Kidney (tissue), 13 donors: ENCODE measurements at regions not wholly inside any gene's neighbourhood (a gene's known extent, or its start where the extent isn't known, plus 50 kb on each side); places are given as distances from the start of the nearest gene placed in this dataset.

ENCODE experiments used
- DNase-seq, 5 donors: peaks; one replicate each; pipeline ENCODE4 v3.0.0-alpha.2; 2013 to 2020
- FAIRE-seq: peaks from 2 replicates; lab custom pipeline; 2012; peaks lifted over from hg19 to GRCh38; lab: Jason Lieb, UNC
- H3K27ac ChIP-seq, 2 donors: one replicate each; pipeline ENCODE4 v1.7.0; 2013; ENCODE audit warnings: low read depth in 2 of 2, low read length in 2 of 2, inconsistent platforms in 1 of 2
- H3K27me3 ChIP-seq: one replicate; pipeline ENCODE4 v1.7.1; 2013; ENCODE audit warnings: low read length, inconsistent platforms; ENCODE audit not compliant: control insufficient read depth, insufficient read depth
- H3K36me3 ChIP-seq, 3 donors: one replicate each; pipeline versions ENCODE4 v1.7.0 to v1.7.1; 2013; ENCODE audit warnings: low read length in 3 of 3, control low read depth in 1 of 3, inconsistent platforms in 1 of 3; ENCODE audit not compliant: insufficient read depth in 3 of 3, control insufficient read depth in 2 of 3
- H3K4me1 ChIP-seq, 3 donors: one replicate each; pipeline versions ENCODE4 v1.7.0 to v1.7.1; 2013; ENCODE audit warnings: low read length in 3 of 3, inconsistent platforms in 1 of 3, low read depth in 1 of 3; ENCODE audit not compliant: control insufficient read depth in 2 of 3, insufficient read depth in 2 of 3
- H3K4me3 ChIP-seq, 3 donors: one replicate each; pipeline versions ENCODE4 v1.7.0 to v1.8.1; 2013; ENCODE audit warnings: low read length in 3 of 3, control low read depth in 1 of 3, inconsistent platforms in 1 of 3
- H3K9ac ChIP-seq, 3 donors: one replicate each; pipeline versions ENCODE4 v1.7.0 to v1.7.1; 2013; ENCODE audit warnings: low read length in 3 of 3, control low read depth in 1 of 3, inconsistent platforms in 1 of 3
- H3K9me3 ChIP-seq, 3 donors: one replicate each; pipeline versions ENCODE4 v1.7.0 to v1.7.1; 2013; ENCODE audit warnings: low read length in 3 of 3, control low read depth in 1 of 3, inconsistent platforms in 1 of 3; ENCODE audit not compliant: control insufficient read depth in 2 of 3, insufficient read depth in 1 of 3
- intact Hi-C: fragments of 100-400 bp; cut with DNase I; formaldehyde crosslinking; loops from one replicate; pipeline ENCODE4 v1.11.1; 2022
- TF ChIP-seq, protein P1 (sequence below): IDR thresholded peaks from 3 replicates; pipeline ENCODE4 v1.5.1; 2012; ENCODE audit warnings: mild to moderate bottlenecking, moderate library complexity, borderline replicate concordance; ENCODE audit not compliant: insufficient read depth; ENCODE audit errors: extremely low read depth
- donor health status: control.
- donor health status: control.
- donor health status: control.
- donor health status: control.
- donor health status: control.
- donor health status: DM: yes; HTN: yes; CAD: no.
- donor health status: Normal renal cell carcinoma (clear cell type).

DNA sequence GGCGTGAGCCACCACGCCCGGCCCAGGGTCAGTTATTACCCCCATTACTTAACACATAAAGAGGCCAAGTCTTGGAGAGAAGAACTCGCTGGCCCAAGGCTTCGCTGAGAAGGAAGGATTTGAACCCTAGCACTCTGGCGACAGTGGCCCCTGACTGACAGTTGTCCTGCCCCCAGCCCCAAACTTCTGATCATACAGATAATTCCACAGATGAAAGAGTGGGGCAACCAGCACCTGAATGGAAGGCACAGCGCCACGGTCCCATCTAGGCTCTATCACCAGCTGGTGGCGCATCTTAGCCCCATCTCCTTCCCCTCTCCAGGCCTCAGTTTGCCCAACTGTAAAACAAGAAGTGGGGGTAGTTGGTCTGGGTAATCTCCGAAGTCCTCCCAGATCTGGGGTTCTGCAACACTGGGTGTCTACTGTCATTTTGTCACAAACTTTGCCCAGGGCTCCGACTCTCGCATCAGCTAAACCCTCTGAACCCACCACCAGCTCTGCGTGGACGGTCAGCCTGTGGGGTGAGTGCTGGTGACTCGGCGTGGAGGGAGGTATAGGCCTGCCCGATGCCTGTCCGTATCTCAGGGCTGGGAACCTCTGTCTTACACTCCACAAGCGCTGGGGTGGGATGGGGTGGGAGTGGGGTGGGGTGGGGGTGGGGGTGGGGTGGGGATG, 209.3 kb downstream of the C9orf50 start:
- Histone ChIP-seq H3K4me1 (peaks cover 4 to 48% (median 41%) of the 10 kb centered on the region in 3 donors), H3K4me3 (no peak overlapping the region), H3K9me3 (no peaks in the 10 kb centered on the region), H3K36me3 (no peaks in the 10 kb centered on the region), H3K9ac (peak overlapping the region in 1 of 3 donors; percentile 48), H3K27ac (peak overlapping the region; percentile 49 to 55), H3K27me3 (no peaks in the 10 kb centered on the region)
- DNase-seq (peak in 2 of 5 donors; percentile 62 to 75), FAIRE-seq (no peak)
- TF ChIP-seq, protein P1, sequence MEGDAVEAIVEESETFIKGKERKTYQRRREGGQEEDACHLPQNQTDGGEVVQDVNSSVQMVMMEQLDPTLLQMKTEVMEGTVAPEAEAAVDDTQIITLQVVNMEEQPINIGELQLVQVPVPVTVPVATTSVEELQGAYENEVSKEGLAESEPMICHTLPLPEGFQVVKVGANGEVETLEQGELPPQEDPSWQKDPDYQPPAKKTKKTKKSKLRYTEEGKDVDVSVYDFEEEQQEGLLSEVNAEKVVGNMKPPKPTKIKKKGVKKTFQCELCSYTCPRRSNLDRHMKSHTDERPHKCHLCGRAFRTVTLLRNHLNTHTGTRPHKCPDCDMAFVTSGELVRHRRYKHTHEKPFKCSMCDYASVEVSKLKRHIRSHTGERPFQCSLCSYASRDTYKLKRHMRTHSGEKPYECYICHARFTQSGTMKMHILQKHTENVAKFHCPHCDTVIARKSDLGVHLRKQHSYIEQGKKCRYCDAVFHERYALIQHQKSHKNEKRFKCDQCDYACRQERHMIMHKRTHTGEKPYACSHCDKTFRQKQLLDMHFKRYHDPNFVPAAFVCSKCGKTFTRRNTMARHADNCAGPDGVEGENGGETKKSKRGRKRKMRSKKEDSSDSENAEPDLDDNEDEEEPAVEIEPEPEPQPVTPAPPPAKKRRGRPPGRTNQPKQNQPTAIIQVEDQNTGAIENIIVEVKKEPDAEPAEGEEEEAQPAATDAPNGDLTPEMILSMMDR: no peak
- intact Hi-C loops: no loop called here

DNA sequence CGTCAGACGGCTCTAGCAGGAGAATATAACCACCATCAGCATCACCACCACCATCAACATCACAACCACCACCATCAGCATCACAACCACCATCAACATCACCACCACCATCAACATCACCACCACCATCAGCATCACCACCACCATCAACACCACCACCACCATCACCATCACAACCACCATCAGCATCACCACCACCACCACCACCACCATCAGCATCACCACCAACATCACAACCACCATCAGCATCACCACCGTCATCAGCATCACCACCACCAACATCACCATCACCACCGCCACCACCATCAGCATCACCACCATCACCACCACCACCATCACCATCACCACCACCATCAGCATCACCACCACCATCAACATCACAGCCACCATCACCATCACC, 210.7 kb downstream of the C9orf50 start:
- peaks cover 4 to 53% (median 44%) of the 10 kb centered on the region in 3 donors for H3K4me1 ChIP-seq
- H3K9ac ChIP-seq: no peak overlapping the region
- DNase-seq: no peak
- H3K27ac ChIP-seq: no peak overlapping the region
- no peaks in the 10 kb centered on the region for H3K36me3 ChIP-seq
- TF ChIP-seq, protein P1: no peak
- FAIRE-seq: no peak
- no peaks in the 10 kb centered on the region for H3K9me3 ChIP-seq
- no peaks in the 10 kb centered on the region for H3K27me3 ChIP-seq
- intact Hi-C loops: no loop called here
- H3K4me3 ChIP-seq: no peak overlapping the region

DNA sequence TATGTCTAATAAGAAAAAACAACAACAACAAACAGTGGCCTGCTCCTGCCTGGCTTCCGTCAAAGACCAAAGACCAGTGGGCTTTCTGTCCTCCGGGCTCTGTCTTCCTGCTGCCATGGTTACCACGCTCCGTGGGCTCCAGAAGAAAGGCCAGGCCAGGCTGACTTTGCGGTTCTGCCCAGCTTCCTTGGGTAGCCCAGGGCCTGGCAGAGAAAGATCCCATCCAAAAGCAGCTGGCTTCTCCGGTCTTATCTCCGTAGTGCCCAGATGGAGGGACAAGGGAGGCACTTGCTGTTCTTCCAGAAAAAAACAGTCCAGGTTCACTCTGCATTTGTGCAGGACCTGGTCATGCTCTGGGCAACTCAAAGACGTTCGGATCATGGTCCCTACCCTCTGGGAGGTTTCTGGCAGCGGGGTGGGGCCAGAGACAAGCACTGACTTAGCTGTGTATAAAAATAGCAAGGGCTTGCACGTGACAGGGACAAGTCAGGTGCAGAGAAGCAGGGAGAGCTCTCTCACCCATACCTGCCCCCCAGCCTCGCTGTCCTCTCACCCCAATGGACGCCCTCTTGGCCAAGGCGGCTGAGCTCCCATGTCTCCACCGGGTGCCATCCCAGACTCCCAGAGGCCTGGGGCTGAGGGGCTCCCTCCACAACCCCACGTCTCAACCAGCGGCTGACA, 212.2 kb downstream of the C9orf50 start:
- Histone ChIP-seq H3K9me3 (no peaks in the 10 kb centered on the region), H3K36me3 (no peaks in the 10 kb centered on the region), H3K9ac (peak overlapping the region in 2 of 3 donors; percentile 53 to 78), H3K27me3 (no peaks in the 10 kb centered on the region), H3K4me1 (peaks cover 4 to 45% (median 34%) of the 10 kb centered on the region in 3 donors), H3K27ac (peak overlapping the region; percentile 92 to 96), H3K4me3 (peak overlapping the region in 1 of 3 donors; percentile 31)
- FAIRE-seq (no peak), DNase-seq (peak in 4 of 5 donors; percentile 45 to 87 (median 73))
- TF ChIP-seq, protein P1: no peak
- intact Hi-C loops: no loop called here
